ENCODE measurements at regions not wholly inside any gene's neighbourhood (a gene's known extent, or its start where the extent isn't known, plus 50 kb on each side); places are given as distances from the start of the nearest gene placed in this dataset.

GRCh38 chr4:181520790-181521189 is 722.4 kb upstream of the TENM3 start:
- no peak for TF ChIP-seq CTCF (conservative IDR thresholded peaks at IDR 0.05)
- no peak for TF ChIP-seq ZFX (IDR thresholded peaks at IDR 0.05)

Measured in C4-2B (cell line).